ENCODE measurements at regions not wholly inside any gene's neighbourhood (a gene's known extent, or its start where the extent isn't known, plus 50 kb on each side); places are given as distances from the start of the nearest gene placed in this dataset.

DNA sequence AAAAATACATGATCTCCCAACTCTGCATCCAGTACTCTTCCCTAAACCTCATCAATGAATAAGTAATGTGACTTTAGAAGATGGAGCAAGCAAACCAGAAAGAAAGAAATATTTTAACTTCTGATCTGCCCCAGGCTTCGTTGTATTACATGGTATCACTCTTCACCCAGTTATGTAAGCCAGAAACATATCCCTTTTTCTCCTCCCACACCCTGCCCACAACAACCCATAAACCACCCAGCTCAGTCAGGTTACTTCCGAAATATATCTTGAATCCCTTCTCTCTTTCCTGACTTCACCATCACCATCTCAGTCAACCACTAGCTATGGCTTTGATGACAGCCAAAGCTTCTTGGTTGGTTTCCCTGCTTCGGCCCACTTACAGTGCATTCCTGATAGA lies 295.8 kb upstream of the PARD3B start (continued):
- TF ChIP-seq ESRRA (CRISPR knock-in tag; IDR thresholded peaks at IDR 0.05; ENCODE audit: borderline replicate concordance) (no peak), FOXK1 (CRISPR knock-in tag; IDR thresholded peaks at IDR 0.05) (no peak), ETV6 (CRISPR knock-in tag; IDR thresholded peaks at IDR 0.05) (no peak), PREB (CRISPR knock-in tag; IDR thresholded peaks at IDR 0.05; ENCODE audit: borderline replicate concordance) (no peak), SOX15 (CRISPR knock-in tag; IDR thresholded peaks at IDR 0.05) (no peak), GRHL2 (CRISPR knock-in tag; IDR thresholded peaks at IDR 0.05; ENCODE audit: insufficient replicate concordance, severe bottlenecking) (no peak)
- TF ChIP-seq, protein P1, sequence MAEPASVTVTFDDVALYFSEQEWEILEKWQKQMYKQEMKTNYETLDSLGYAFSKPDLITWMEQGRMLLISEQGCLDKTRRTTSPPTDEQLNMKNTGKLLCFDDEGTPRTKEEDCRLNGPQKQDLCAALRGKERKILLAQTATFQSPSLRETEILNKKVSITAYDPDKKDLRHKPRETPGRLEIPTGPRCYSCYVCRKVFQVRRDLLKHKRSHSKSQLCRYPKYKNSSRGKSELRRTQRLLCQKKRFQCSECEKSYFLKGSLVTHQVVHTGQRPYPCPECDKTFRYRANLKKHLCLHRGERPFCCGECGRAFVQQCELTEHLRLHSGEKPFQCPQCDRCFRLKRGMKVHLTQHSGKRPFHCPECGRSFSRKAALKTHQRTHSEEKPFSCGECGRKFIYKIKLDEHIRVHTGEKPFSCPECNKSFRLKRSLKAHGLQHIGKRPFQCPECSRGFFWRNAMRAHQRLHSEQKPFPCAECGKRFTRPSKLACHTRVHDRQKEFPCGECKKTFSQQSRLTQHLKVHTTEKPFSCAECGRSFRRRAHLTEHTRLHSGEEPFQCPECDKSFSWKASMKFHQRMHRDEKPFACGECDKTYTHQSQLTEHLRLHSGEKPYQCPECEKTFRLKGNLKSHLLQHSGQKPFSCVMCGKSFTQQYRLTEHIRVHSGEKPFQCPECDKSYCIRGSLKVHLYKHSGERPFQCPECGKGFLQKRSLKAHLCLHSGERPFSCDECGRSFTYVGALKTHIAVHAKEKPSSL (CRISPR knock-in tag; conservative IDR thresholded peaks at IDR 0.05) = no peak
- TF ChIP-seq, protein P2, sequence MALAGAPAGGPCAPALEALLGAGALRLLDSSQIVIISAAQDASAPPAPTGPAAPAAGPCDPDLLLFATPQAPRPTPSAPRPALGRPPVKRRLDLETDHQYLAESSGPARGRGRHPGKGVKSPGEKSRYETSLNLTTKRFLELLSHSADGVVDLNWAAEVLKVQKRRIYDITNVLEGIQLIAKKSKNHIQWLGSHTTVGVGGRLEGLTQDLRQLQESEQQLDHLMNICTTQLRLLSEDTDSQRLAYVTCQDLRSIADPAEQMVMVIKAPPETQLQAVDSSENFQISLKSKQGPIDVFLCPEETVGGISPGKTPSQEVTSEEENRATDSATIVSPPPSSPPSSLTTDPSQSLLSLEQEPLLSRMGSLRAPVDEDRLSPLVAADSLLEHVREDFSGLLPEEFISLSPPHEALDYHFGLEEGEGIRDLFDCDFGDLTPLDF (CRISPR knock-in tag; IDR thresholded peaks at IDR 0.05) = no peak
- TF ChIP-seq, protein P3, sequence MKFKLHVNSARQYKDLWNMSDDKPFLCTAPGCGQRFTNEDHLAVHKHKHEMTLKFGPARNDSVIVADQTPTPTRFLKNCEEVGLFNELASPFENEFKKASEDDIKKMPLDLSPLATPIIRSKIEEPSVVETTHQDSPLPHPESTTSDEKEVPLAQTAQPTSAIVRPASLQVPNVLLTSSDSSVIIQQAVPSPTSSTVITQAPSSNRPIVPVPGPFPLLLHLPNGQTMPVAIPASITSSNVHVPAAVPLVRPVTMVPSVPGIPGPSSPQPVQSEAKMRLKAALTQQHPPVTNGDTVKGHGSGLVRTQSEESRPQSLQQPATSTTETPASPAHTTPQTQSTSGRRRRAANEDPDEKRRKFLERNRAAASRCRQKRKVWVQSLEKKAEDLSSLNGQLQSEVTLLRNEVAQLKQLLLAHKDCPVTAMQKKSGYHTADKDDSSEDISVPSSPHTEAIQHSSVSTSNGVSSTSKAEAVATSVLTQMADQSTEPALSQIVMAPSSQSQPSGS (CRISPR knock-in tag; IDR thresholded peaks at IDR 0.05; ENCODE audit: borderline replicate concordance, low read depth) = no peak

DNA sequence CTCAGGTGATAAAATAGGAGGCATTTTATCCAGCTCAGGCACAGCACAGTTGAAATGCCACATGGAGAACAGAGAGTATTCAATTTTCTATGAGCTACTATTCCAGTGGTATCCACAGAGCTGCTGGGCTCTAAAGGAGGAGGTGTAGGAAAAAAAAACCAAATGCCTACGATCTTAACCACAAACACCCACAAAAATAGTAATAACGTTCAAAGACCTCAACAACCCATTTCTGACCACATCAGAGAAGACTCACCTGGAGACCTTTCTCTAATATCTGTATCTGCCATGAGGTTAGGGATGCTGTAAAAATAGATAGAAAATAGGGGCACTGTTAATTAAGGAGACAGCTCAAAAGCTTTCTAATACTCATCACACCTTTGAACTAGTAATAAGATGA lies 294.6 kb upstream of the PARD3B start:
- Mint-ChIP-seq H3K27ac (no peak overlapping the region), H3K36me3 (no peaks in the 10 kb centered on the region), H3K4me3 (no peak overlapping the region), H3K27me3 (ENCODE audit: low read depth) (peaks cover 3% of the 10 kb centered on the region), H3K9me3 (0 out of 2 replicates have a peak, but pooled peaks cover under 1% of the 10 kb centered on the region), H3K4me1 (no peaks in the 10 kb centered on the region)
- ChIA-PET POLR2A (no interaction called here), CTCF (interaction anchor here (0.6 to 3.5 kb wide), 3 partner anchors 10 to 442 kb away, joined by 4 to 24 read pairs (median 5); no protein-coding TSS in a partner anchor)
- ATAC-seq (no peak), DNase-seq (ENCODE audit: low spot score) (no peak)
- no peak for TF ChIP-seq JAZF1 (CRISPR knock-in tag; IDR thresholded peaks at IDR 0.05)
- TF ChIP-seq, protein P4, sequence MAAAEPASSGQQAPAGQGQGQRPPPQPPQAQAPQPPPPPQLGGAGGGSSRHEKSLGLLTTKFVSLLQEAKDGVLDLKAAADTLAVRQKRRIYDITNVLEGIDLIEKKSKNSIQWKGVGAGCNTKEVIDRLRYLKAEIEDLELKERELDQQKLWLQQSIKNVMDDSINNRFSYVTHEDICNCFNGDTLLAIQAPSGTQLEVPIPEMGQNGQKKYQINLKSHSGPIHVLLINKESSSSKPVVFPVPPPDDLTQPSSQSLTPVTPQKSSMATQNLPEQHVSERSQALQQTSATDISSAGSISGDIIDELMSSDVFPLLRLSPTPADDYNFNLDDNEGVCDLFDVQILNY (CRISPR knock-in tag; IDR thresholded peaks at IDR 0.05) = no peak
- TF ChIP-seq, protein P5, sequence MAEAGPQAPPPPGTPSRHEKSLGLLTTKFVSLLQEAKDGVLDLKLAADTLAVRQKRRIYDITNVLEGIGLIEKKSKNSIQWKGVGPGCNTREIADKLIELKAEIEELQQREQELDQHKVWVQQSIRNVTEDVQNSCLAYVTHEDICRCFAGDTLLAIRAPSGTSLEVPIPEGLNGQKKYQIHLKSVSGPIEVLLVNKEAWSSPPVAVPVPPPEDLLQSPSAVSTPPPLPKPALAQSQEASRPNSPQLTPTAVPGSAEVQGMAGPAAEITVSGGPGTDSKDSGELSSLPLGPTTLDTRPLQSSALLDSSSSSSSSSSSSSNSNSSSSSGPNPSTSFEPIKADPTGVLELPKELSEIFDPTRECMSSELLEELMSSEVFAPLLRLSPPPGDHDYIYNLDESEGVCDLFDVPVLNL (CRISPR knock-in tag; IDR thresholded peaks at IDR 0.05; ENCODE audit: borderline replicate concordance, low read depth) = no peak
- TF ChIP-seq RORB (CRISPR knock-in tag; IDR thresholded peaks at IDR 0.05) = no peak
- TF ChIP-seq GABPB1 (CRISPR knock-in tag; IDR thresholded peaks at IDR 0.05) = no peak
- no peak for TF ChIP-seq PREB (CRISPR knock-in tag; IDR thresholded peaks at IDR 0.05; ENCODE audit: borderline replicate concordance)
- no peak for TF ChIP-seq ZNF423 (CRISPR knock-in tag; IDR thresholded peaks at IDR 0.05)
- no peak for TF ChIP-seq FOXK1 (CRISPR knock-in tag; IDR thresholded peaks at IDR 0.05)
- TF ChIP-seq, protein P6, sequence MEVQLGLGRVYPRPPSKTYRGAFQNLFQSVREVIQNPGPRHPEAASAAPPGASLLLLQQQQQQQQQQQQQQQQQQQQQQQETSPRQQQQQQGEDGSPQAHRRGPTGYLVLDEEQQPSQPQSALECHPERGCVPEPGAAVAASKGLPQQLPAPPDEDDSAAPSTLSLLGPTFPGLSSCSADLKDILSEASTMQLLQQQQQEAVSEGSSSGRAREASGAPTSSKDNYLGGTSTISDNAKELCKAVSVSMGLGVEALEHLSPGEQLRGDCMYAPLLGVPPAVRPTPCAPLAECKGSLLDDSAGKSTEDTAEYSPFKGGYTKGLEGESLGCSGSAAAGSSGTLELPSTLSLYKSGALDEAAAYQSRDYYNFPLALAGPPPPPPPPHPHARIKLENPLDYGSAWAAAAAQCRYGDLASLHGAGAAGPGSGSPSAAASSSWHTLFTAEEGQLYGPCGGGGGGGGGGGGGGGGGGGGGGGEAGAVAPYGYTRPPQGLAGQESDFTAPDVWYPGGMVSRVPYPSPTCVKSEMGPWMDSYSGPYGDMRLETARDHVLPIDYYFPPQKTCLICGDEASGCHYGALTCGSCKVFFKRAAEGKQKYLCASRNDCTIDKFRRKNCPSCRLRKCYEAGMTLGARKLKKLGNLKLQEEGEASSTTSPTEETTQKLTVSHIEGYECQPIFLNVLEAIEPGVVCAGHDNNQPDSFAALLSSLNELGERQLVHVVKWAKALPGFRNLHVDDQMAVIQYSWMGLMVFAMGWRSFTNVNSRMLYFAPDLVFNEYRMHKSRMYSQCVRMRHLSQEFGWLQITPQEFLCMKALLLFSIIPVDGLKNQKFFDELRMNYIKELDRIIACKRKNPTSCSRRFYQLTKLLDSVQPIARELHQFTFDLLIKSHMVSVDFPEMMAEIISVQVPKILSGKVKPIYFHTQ (CRISPR knock-in tag; IDR thresholded peaks at IDR 0.05) = no peak
- TF ChIP-seq, protein P2 (CRISPR knock-in tag; IDR thresholded peaks at IDR 0.05) = no peak
